ENCODE measurements at regions not wholly inside any gene's neighbourhood (a gene's known extent, or its start where the extent isn't known, plus 50 kb on each side); places are given as distances from the start of the nearest gene placed in this dataset.

DNA sequence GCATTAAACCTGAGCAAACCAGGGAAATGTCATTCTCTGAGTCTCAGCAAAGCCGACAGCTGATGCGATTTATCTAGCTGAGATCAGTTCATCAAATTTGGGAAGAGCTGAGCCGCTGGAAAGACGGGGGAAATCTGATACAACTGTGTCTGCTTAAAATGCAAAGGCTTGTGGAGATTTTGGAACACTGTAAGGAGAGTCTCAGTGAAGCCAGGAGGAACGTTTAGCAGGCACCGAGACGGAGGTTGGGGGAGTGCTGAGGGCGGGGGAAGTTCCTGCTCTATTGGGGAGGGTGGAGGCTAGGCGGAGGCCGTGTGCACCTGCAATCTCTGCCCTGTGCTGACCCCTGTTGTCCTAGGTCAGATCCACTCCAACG lies 143.2 kb upstream of the CSF3R start:
- no peak for TF ChIP-seq CTCF (IDR thresholded peaks at IDR 0.05)
- no peak for TF ChIP-seq EZH2 (IDR thresholded peaks at IDR 0.05; ENCODE audit: borderline replicate concordance, insufficient read depth, low read depth, low read length, poor library complexity, severe bottlenecking)
- H3K9me3 ChIP-seq (ENCODE audit: control extremely low read depth in 1 of 3, control insufficient read depth in 2 of 3, insufficient read depth in 1 of 3, low read length in 2 of 3) = peaks cover 0 to 3% (median 0%) of the 10 kb centered on the region in 3 donors
- H3K4me2 ChIP-seq (replicated peaks; ENCODE audit: low read depth, low read length, poor library complexity, severe bottlenecking) = no peak overlapping the region
- 87% methylated on average over 9 of the region's 11 CpGs for WGBS (ENCODE audit: insufficient coverage)
- Mint-ChIP-seq H3K4me3 (no peak overlapping the region), H3K4me1 (no peaks in the 10 kb centered on the region), H3K9me3 (ENCODE audit: insufficient read depth) (no peaks in the 10 kb centered on the region), H3K27ac (no peak overlapping the region), H3K27me3 (peaks cover 18% of the 10 kb centered on the region)
- H3K4me1 ChIP-seq (ENCODE audit: control insufficient read depth in 2 of 2, insufficient read depth in 2 of 2, low read length in 2 of 2) = no peaks in the 10 kb centered on the region
- no peak overlapping the region for H2AFZ ChIP-seq (ENCODE audit: insufficient read depth, low read depth, low read length, poor library complexity, severe bottlenecking)
- CTCF ChIA-PET = no interaction called here
- H3K4me3 ChIP-seq (ENCODE audit: control extremely low read depth in 1 of 5, extremely low read depth in 1 of 5, insufficient read depth in 1 of 5, low read depth in 2 of 5, low read length in 4 of 5) = no peak overlapping the region
- no peaks in the 10 kb centered on the region for H3K27me3 ChIP-seq (replicated peaks in 1 of 4; ENCODE audit: control extremely low read depth in 1 of 4, control insufficient read depth in 3 of 4, insufficient read depth in 4 of 4, low read length in 3 of 4)
- no peak for DNase-seq
- no peak for ATAC-seq (ENCODE audit: low read depth)
- H3K36me3 ChIP-seq (replicated peaks in 1 of 2; ENCODE audit: control extremely low read depth in 1 of 2, control insufficient read depth in 1 of 2, extremely low read depth in 1 of 2, insufficient read depth in 2 of 2, low read length in 1 of 2) = no peaks in the 10 kb centered on the region
- H3K27ac ChIP-seq (ENCODE audit: low read length in 2 of 2) = no peak overlapping the region
- POLR2A ChIA-PET = no interaction called here
- no peaks in the 10 kb centered on the region for H4K20me1 ChIP-seq (ENCODE audit: control insufficient read depth, insufficient read depth, low read length, poor library complexity, severe bottlenecking)
- H3K9ac ChIP-seq (ENCODE audit: low read length) = no peak overlapping the region
- H3K79me2 ChIP-seq (ENCODE audit: control insufficient read depth, insufficient read depth, low read length) = no peaks in the 10 kb centered on the region
- intact Hi-C loops (cut with micrococcal nuclease) = no loop called here

DNA sequence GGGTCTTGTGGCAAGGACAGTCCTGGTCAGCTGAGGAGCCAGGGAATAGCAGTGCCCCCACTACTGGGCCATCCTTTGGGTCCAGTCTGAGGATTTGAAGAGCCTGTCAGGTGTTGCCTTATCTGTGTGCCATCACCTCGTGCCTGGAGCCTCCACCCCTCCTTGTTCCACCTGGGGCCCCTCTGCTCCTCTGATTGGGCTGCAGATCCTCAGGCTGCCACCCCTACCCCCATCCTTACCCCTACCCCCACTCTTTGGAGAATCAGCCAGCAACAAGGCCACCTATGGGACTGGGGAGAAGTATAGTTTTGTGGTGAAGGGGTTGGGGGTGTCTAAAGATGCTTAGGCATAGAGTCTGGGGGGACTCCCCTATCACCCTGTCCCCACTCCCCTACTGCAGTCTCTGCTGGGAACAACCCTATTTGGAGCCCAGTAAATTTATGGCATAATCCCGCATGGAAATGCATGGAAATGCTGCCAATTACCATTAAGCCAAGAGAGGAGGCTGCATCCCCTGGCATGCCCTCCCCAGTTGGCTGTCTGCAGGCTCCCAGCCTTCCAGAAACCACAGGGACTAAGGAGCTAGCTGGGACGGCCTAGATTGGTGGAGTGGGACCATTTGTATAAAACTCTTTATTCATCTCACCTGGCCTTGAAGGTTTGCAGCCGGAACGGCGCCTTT lies 142.7 kb upstream of the CSF3R start:
- no peak overlapping the region for H3K27ac Mint-ChIP-seq
- H3K27me3 ChIP-seq (replicated peaks in 1 of 4; ENCODE audit: control extremely low read depth in 1 of 4, control insufficient read depth in 3 of 4, insufficient read depth in 4 of 4, low read length in 3 of 4) = no peaks in the 10 kb centered on the region
- CTCF ChIA-PET = no interaction called here
- H3K4me3 ChIP-seq (ENCODE audit: control extremely low read depth in 1 of 5, extremely low read depth in 1 of 5, insufficient read depth in 1 of 5, low read depth in 2 of 5, low read length in 4 of 5) = no peak overlapping the region
- peaks cover 18% of the 10 kb centered on the region for H3K27me3 Mint-ChIP-seq
- WGBS (ENCODE audit: insufficient coverage) = 91% methylated on average over 4 of the region's 6 CpGs
- no peak for ATAC-seq (ENCODE audit: low read depth)
- no peak overlapping the region for H3K4me2 ChIP-seq (replicated peaks; ENCODE audit: low read depth, low read length, poor library complexity, severe bottlenecking)
- no peaks in the 10 kb centered on the region for H3K9me3 Mint-ChIP-seq (ENCODE audit: insufficient read depth)
- DNase-seq = no peak
- H3K4me1 ChIP-seq (ENCODE audit: control insufficient read depth in 2 of 2, insufficient read depth in 2 of 2, low read length in 2 of 2) = no peaks in the 10 kb centered on the region
- H3K27ac ChIP-seq (ENCODE audit: low read length in 2 of 2) = no peak overlapping the region
- POLR2A ChIA-PET = no interaction called here
- no peaks in the 10 kb centered on the region for H3K4me1 Mint-ChIP-seq
- no peaks in the 10 kb centered on the region for H4K20me1 ChIP-seq (ENCODE audit: control insufficient read depth, insufficient read depth, low read length, poor library complexity, severe bottlenecking)
- H3K9ac ChIP-seq (ENCODE audit: low read length) = no peak overlapping the region
- H3K4me3 Mint-ChIP-seq = no peak overlapping the region
- no peaks in the 10 kb centered on the region for H3K79me2 ChIP-seq (ENCODE audit: control insufficient read depth, insufficient read depth, low read length)
- intact Hi-C loops (cut with micrococcal nuclease) = no loop called here
- peaks cover 0 to 3% (median 0%) of the 10 kb centered on the region in 3 donors for H3K9me3 ChIP-seq (ENCODE audit: control extremely low read depth in 1 of 3, control insufficient read depth in 2 of 3, insufficient read depth in 1 of 3, low read length in 2 of 3)
- H3K36me3 ChIP-seq (replicated peaks in 1 of 2; ENCODE audit: control extremely low read depth in 1 of 2, control insufficient read depth in 1 of 2, extremely low read depth in 1 of 2, insufficient read depth in 2 of 2, low read length in 1 of 2) = no peaks in the 10 kb centered on the region
- TF ChIP-seq EZH2 (IDR thresholded peaks at IDR 0.05; ENCODE audit: borderline replicate concordance, insufficient read depth, low read depth, low read length, poor library complexity, severe bottlenecking) (no peak), CTCF (IDR thresholded peaks at IDR 0.05) (no peak)
- no peak overlapping the region for H2AFZ ChIP-seq (ENCODE audit: insufficient read depth, low read depth, low read length, poor library complexity, severe bottlenecking)

Data from B cell (primary cell).